ENCODE measurements at regions not wholly inside any gene's neighbourhood (a gene's known extent, or its start where the extent isn't known, plus 50 kb on each side); places are given as distances from the start of the nearest gene placed in this dataset.
A peak's percentile ranks its signal among the peaks of the same experiment; 100 is the strongest.

DNA sequence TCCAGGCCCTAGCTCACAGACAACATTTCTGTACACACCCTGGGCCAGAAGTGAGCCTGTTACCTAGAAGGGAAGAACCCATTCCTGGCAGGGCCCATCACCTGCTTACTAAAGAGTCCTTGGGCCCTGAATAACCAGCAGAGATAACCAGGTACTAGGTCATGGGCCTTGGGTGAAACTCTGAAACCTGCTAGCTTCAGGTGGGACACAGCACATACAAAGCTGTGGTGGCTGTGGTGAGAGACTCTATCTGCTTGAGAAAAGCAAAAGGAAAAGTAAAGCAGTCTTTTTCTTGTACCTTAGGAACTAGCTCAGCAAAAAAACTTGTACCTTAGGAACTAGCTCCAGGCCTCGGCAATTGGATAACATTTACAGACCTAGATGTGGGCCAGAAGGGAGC is 1895.9 kb upstream of the PCDH20 start:
- Histone ChIP-seq H3K4me2 (ENCODE audit: low read depth, low read length, poor library complexity, severe bottlenecking) (no peak overlapping the region), H3K4me3 (ENCODE audit: low read length, poor library complexity, severe bottlenecking) (no peak overlapping the region), H3K9me2 (replicated peaks; ENCODE audit: low read depth, low read length) (no peaks in the 10 kb centered on the region), H3F3A (ENCODE audit: low read depth) (no peaks in the 10 kb centered on the region), H3K79me2 (ENCODE audit: insufficient read depth, low read length) (no peaks in the 10 kb centered on the region), H3K4me1 (ENCODE audit: insufficient read depth, low read length, poor library complexity, severe bottlenecking) (no peaks in the 10 kb centered on the region), H3K27me3 (ENCODE audit: insufficient read depth, low read length, poor library complexity, severe bottlenecking) (no peaks in the 10 kb centered on the region), H3K9ac (ENCODE audit: low read depth, low read length, poor library complexity, severe bottlenecking) (no peak overlapping the region), H3K36me3 (ENCODE audit: insufficient read depth, low read length) (no peaks in the 10 kb centered on the region), H3K9me3 (ENCODE audit: insufficient read depth, low read depth, low read length) (no peaks in the 10 kb centered on the region), H4K20me1 (ENCODE audit: insufficient read depth, low read length, poor library complexity, severe bottlenecking) (no peaks in the 10 kb centered on the region), H2AFZ (ENCODE audit: low read length) (no peak overlapping the region)
- TF ChIP-seq, protein P1, sequence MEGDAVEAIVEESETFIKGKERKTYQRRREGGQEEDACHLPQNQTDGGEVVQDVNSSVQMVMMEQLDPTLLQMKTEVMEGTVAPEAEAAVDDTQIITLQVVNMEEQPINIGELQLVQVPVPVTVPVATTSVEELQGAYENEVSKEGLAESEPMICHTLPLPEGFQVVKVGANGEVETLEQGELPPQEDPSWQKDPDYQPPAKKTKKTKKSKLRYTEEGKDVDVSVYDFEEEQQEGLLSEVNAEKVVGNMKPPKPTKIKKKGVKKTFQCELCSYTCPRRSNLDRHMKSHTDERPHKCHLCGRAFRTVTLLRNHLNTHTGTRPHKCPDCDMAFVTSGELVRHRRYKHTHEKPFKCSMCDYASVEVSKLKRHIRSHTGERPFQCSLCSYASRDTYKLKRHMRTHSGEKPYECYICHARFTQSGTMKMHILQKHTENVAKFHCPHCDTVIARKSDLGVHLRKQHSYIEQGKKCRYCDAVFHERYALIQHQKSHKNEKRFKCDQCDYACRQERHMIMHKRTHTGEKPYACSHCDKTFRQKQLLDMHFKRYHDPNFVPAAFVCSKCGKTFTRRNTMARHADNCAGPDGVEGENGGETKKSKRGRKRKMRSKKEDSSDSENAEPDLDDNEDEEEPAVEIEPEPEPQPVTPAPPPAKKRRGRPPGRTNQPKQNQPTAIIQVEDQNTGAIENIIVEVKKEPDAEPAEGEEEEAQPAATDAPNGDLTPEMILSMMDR (conservative IDR thresholded peaks at IDR 0.05; ENCODE audit: low read length), result no peak
- TF ChIP-seq EZH2phosphoT487 (IDR thresholded peaks at IDR 0.05; ENCODE audit: borderline replicate concordance), result no peak

DNA sequence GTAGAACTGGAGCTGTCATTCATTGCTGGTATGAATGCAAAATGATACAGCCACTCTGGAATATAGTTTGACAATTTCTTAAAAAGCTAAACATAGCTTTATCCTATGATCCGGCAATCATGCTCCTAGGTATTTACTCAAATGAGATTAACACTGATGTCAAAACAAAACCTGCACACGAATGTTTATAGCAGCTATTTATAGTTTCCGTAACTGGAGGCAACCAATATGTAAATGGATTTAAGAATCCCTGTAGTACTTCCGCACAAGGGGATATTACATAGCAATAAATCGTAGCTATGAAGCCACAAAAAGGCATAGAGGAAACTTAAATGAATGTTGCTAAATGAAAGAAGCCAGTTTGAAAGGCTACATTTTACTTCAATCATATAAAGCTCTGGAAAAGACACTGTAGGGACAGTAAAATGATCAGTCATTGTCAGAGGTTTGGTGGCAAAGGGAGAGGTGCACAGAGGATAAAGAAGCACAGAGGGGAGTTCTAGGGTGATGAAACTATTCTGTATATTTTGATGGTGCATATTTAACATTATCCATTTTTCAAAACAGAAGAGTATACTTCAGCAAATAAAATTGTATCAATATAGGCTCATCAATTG is 1893.0 kb upstream of the PCDH20 start:
- H4K20me1 ChIP-seq (ENCODE audit: insufficient read depth, low read length, poor library complexity, severe bottlenecking), result no peaks in the 10 kb centered on the region
- H3F3A ChIP-seq (ENCODE audit: low read depth), result no peaks in the 10 kb centered on the region
- no peaks in the 10 kb centered on the region for H3K36me3 ChIP-seq (ENCODE audit: insufficient read depth, low read length)
- no peaks in the 10 kb centered on the region for H3K9me3 ChIP-seq (ENCODE audit: insufficient read depth, low read depth, low read length)
- H3K27me3 ChIP-seq (ENCODE audit: insufficient read depth, low read length, poor library complexity, severe bottlenecking), result no peaks in the 10 kb centered on the region
- H3K4me1 ChIP-seq (ENCODE audit: insufficient read depth, low read length, poor library complexity, severe bottlenecking), result no peaks in the 10 kb centered on the region
- H3K4me3 ChIP-seq (ENCODE audit: low read length, poor library complexity, severe bottlenecking), result no peak overlapping the region
- no peak overlapping the region for H2AFZ ChIP-seq (ENCODE audit: low read length)
- no peaks in the 10 kb centered on the region for H3K9me2 ChIP-seq (replicated peaks; ENCODE audit: low read depth, low read length)
- no peaks in the 10 kb centered on the region for H3K79me2 ChIP-seq (ENCODE audit: insufficient read depth, low read length)
- no peak overlapping the region for H3K4me2 ChIP-seq (ENCODE audit: low read depth, low read length, poor library complexity, severe bottlenecking)
- H3K9ac ChIP-seq (ENCODE audit: low read depth, low read length, poor library complexity, severe bottlenecking), result no peak overlapping the region
- TF ChIP-seq, protein P1 (conservative IDR thresholded peaks at IDR 0.05; ENCODE audit: low read length), result no peak
- no peak for TF ChIP-seq EZH2phosphoT487 (IDR thresholded peaks at IDR 0.05; ENCODE audit: borderline replicate concordance)

DNA sequence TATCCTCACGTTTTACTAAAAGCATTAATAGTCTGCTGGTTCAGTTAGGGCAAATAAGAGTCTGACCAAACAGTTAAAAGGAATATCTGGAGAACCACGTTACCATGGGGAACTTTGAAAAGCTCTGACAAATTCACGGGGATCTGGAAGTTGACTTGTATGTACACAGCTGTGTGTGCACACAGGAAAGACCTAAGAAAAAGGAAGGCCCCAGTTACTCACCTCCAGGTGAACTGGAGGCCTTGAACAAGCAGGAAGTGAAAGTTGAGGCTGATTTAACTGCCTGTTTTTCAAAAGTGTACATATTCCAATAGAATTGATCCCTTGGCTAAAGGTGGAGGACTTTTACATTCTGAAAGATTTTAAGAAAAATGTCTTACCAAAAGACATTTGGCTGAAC is 1891.6 kb upstream of the PCDH20 start:
- Histone ChIP-seq H3F3A (ENCODE audit: low read depth) (no peaks in the 10 kb centered on the region), H3K9me3 (ENCODE audit: insufficient read depth, low read depth, low read length) (no peaks in the 10 kb centered on the region), H3K9me2 (replicated peaks; ENCODE audit: low read depth, low read length) (no peaks in the 10 kb centered on the region), H4K20me1 (ENCODE audit: insufficient read depth, low read length, poor library complexity, severe bottlenecking) (no peaks in the 10 kb centered on the region), H3K4me3 (ENCODE audit: low read length, poor library complexity, severe bottlenecking) (no peak overlapping the region), H3K27me3 (ENCODE audit: insufficient read depth, low read length, poor library complexity, severe bottlenecking) (no peaks in the 10 kb centered on the region), H3K9ac (ENCODE audit: low read depth, low read length, poor library complexity, severe bottlenecking) (no peak overlapping the region), H3K36me3 (ENCODE audit: insufficient read depth, low read length) (no peaks in the 10 kb centered on the region), H3K79me2 (ENCODE audit: insufficient read depth, low read length) (no peaks in the 10 kb centered on the region), H2AFZ (ENCODE audit: low read length) (peak overlapping the region; percentile 18; the same call in 1 of the 2 replicates), H3K4me2 (ENCODE audit: low read depth, low read length, poor library complexity, severe bottlenecking) (no peak overlapping the region), H3K4me1 (ENCODE audit: insufficient read depth, low read length, poor library complexity, severe bottlenecking) (no peaks in the 10 kb centered on the region)
- TF ChIP-seq EZH2phosphoT487 (IDR thresholded peaks at IDR 0.05; ENCODE audit: borderline replicate concordance), result no peak

DNA sequence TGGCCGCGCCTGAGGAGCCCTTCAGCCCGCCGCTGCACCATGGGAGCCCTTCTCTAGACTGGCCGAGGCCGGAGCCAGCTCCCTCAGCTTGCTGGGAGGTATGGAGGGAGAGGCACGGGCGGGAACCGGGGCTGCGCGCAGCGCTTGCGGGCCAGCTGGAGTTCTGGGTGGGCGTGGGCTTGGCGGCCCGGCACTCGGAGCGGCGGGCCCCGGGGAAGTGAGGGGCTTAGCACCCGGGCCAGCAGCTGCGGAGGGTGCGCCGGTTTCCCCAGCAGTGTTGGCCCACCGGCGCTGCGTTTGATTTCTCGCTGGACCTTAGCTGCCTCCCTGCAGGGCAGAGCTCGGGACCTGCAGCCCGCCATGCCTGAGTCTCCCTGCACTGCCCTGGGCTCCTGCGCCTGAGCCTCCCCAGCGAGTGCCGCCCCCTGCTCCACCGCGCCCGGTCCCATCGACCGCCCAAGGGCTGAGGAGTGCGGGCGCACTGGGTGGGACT is 1890.0 kb upstream of the PCDH20 start:
- no peak overlapping the region for H3K4me3 ChIP-seq (ENCODE audit: low read length, poor library complexity, severe bottlenecking)
- H2AFZ ChIP-seq (ENCODE audit: low read length), result no peak overlapping the region
- no peaks in the 10 kb centered on the region for H3K4me1 ChIP-seq (ENCODE audit: insufficient read depth, low read length, poor library complexity, severe bottlenecking)
- H3F3A ChIP-seq (ENCODE audit: low read depth), result no peaks in the 10 kb centered on the region
- H3K9me3 ChIP-seq (ENCODE audit: insufficient read depth, low read depth, low read length), result no peaks in the 10 kb centered on the region
- H3K36me3 ChIP-seq (ENCODE audit: insufficient read depth, low read length), result no peaks in the 10 kb centered on the region
- no peaks in the 10 kb centered on the region for H3K27me3 ChIP-seq (ENCODE audit: insufficient read depth, low read length, poor library complexity, severe bottlenecking)
- no peak for TF ChIP-seq EZH2phosphoT487 (IDR thresholded peaks at IDR 0.05; ENCODE audit: borderline replicate concordance)
- TF ChIP-seq, protein P1 (conservative IDR thresholded peaks at IDR 0.05; ENCODE audit: low read length), result no peak
- H4K20me1 ChIP-seq (ENCODE audit: insufficient read depth, low read length, poor library complexity, severe bottlenecking), result no peaks in the 10 kb centered on the region
- no peak overlapping the region for H3K9ac ChIP-seq (ENCODE audit: low read depth, low read length, poor library complexity, severe bottlenecking)
- no peak overlapping the region for H3K4me2 ChIP-seq (ENCODE audit: low read depth, low read length, poor library complexity, severe bottlenecking)
- no peaks in the 10 kb centered on the region for H3K9me2 ChIP-seq (replicated peaks; ENCODE audit: low read depth, low read length)
- no peaks in the 10 kb centered on the region for H3K79me2 ChIP-seq (ENCODE audit: insufficient read depth, low read length)

Data from Loucy (cell line).